GM12873 (cell line): ENCODE measurements at regions not wholly inside any gene's neighbourhood (a gene's known extent, or its start where the extent isn't known, plus 50 kb on each side); places are given as distances from the start of the nearest gene placed in this dataset.

Source experiments
- CTCF ChIP-seq: IDR thresholded peaks from 2 replicates; pipeline ENCODE4 v1.5.1; 2012; ENCODE audit warnings: low read depth, mild to moderate bottlenecking, moderate library complexity, low read length, control low read depth; ENCODE audit not compliant: insufficient read depth; ENCODE audit errors: missing control alignments

- TF ChIP-seq CTCF, result no peak
Observed at GRCh38 chr2:77807531-77808215, 285.5 kb upstream of the LRRTM4 start.

- no peak for TF ChIP-seq CTCF
Observed at GRCh38 chr2:77808599-77808998, 286.4 kb upstream of the LRRTM4 start.

GRCh38 chr2:77813599-77813998 lies 291.4 kb upstream of the LRRTM4 start:
- TF ChIP-seq CTCF, result no peak

- no peak for TF ChIP-seq CTCF
Observed at GRCh38 chr2:77816618-77817017, 294.4 kb upstream of the LRRTM4 start.

GRCh38 chr2:77818186-77818585 lies 296.0 kb upstream of the LRRTM4 start:
- TF ChIP-seq CTCF, result no peak

GRCh38 chr2:77823028-77823427 lies 300.9 kb upstream of the LRRTM4 start:
- no peak for TF ChIP-seq CTCF

- no peak for TF ChIP-seq CTCF
Observed at GRCh38 chr2:77831060-77831459, 308.9 kb upstream of the LRRTM4 start.
